K562 (cell line): ENCODE measurements at regions not wholly inside any gene's neighbourhood (a gene's known extent, or its start where the extent isn't known, plus 50 kb on each side); places are given as distances from the start of the nearest gene placed in this dataset.

Experiments used
- ATAC-seq: fragments of 200-7000 bp; cut with Tn5 transposase; 3 replicates; pipeline ENCODE4 v1.9.1; 2020; ENCODE audit warnings: moderate library complexity
- BruUV-seq: library from RNA; stranded (reverse); fragments of 400-500 nt; replicated peaks from 2 replicates; lab custom pipeline; 2021; lab: Mats Ljungman, UMichigan
- CTCF ChIA-PET: fragments of 300-600 bp; formaldehyde crosslinking; extraction: SDS; loops from one replicate; lab custom pipeline; 2021; ENCODE audit warnings: low intra/inter-chr PET ratio; lab: Yijun Ruan, JAX
- POLR2A ChIA-PET: fragments of 300-600, 350-650 bp; sonication (Branson Sonifier 250); formaldehyde crosslinking; extraction: SDS; loops from one replicate; lab custom pipeline; 2021; ENCODE audit warnings: antibody characterized with exemption, inconsistent platforms; lab: Yijun Ruan, JAX
- DNase-seq, 4 experiments: peaks; one replicate each; pipeline versions ENCODE4 v3.0.0 to v3.0.0-alpha.2; 2011 to 2018; ENCODE audit warnings: low spot score in 3 of 4, mixed read lengths in 3 of 4; ENCODE audit errors: extremely low read depth in 1 of 4
- FAIRE-seq: peaks from 2 replicates; lab custom pipeline; 2011; peaks lifted over from hg19 to GRCh38; lab: Jason Lieb, UNC
- H2AFZ ChIP-seq: 2 replicates; pipeline ENCODE4 v1.6.0; 2011; ENCODE audit warnings: low read depth, low read length, control low read depth, inconsistent platforms
- H3K27ac ChIP-seq: fragments of 200-600 bp; 3 replicates; pipeline ENCODE4 v1.8.0; 2011; ENCODE audit warnings: low read depth, mild to moderate bottlenecking, control low read depth, inconsistent platforms, low read length, moderate library complexity, mixed read lengths; ENCODE audit errors: extremely low read depth
- H3K27me3 ChIP-seq, 2 experiments: fragments of 300-600 bp in 1 of 2; 2 replicates in 1 of 2; 3 replicates in 1 of 2; pipeline versions ENCODE4 v1.6.0 to v1.8.0; 2011; ENCODE audit warnings: inconsistent platforms in 2 of 2, low read length in 2 of 2, mild to moderate bottlenecking in 1 of 2, mixed read lengths in 1 of 2, moderate library complexity in 1 of 2; ENCODE audit not compliant: control insufficient read depth in 2 of 2, insufficient read depth in 2 of 2
- H3K36me3 ChIP-seq: fragments of 300-600 bp; 3 replicates; pipeline ENCODE4 v1.8.0; 2011; ENCODE audit warnings: mild to moderate bottlenecking, low read length, inconsistent platforms; ENCODE audit not compliant: control insufficient read depth, insufficient read depth
- H3K4me1 ChIP-seq, 2 experiments: fragments of 200-600 bp in 1 of 2; replicated peaks in 1 of 2; 2 replicates in 1 of 2; 3 replicates in 1 of 2; pipeline versions ENCODE4 v1.5.1 to v1.8.0; 2011; ENCODE audit warnings: inconsistent platforms in 2 of 2, low read length in 2 of 2, mild to moderate bottlenecking in 1 of 2, mixed read lengths in 1 of 2, moderate library complexity in 1 of 2; ENCODE audit not compliant: control insufficient read depth in 2 of 2, insufficient read depth in 2 of 2
- H3K4me2 ChIP-seq: 2 replicates; pipeline ENCODE4 v1.6.1; 2011; ENCODE audit warnings: low read length, control low read depth, inconsistent platforms, mixed read lengths; ENCODE audit not compliant: insufficient read depth
- H3K4me3 ChIP-seq: fragments of 200-600 bp; sonication (generic), shearing (Covaris generic); 2 replicates; pipeline ENCODE4 v1.5.1; 2016; ENCODE audit warnings: control low read depth, inconsistent platforms
- H3K79me2 ChIP-seq: fragments of 200-600 bp; 3 replicates; pipeline ENCODE4 v1.8.0; 2011; ENCODE audit warnings: low read length, inconsistent platforms; ENCODE audit not compliant: control insufficient read depth, insufficient read depth
- H3K9ac ChIP-seq, 2 experiments: 2 replicates each; pipeline versions ENCODE4 v1.6.0 to v1.6.1; 2011; ENCODE audit warnings: low read depth in 2 of 2, low read length in 2 of 2, control low read depth in 1 of 2, inconsistent platforms in 1 of 2, mild to moderate bottlenecking in 1 of 2, mixed read lengths in 1 of 2; ENCODE audit not compliant: insufficient read depth in 1 of 2
- H3K9me1 ChIP-seq: one replicate; pipeline ENCODE4 v1.6.0; 2011; ENCODE audit warnings: inconsistent platforms, mild to moderate bottlenecking, low read length, moderate library complexity; ENCODE audit not compliant: control insufficient read depth, insufficient read depth
- H3K9me3 ChIP-seq: replicated peaks from 2 replicates; pipeline ENCODE4 v1.5.1; 2011; ENCODE audit warnings: low read depth, low read length, inconsistent platforms; ENCODE audit not compliant: control insufficient read depth, insufficient read depth
- H4K20me1 ChIP-seq: replicated peaks from 2 replicates; pipeline ENCODE4 v1.6.1; 2011; ENCODE audit warnings: low read length, inconsistent platforms, mixed read lengths; ENCODE audit not compliant: control insufficient read depth, insufficient read depth
- KLF6 ChIP-seq: fragments of 250-450 bp; sonication (Bioruptor Pico); IDR thresholded peaks from 2 replicates; pipeline ENCODE4 v1.4.0; 2020; ENCODE audit warnings: mild to moderate bottlenecking, moderate library complexity, borderline replicate concordance
- RFX7 ChIP-seq: fragments of 250-450 bp; sonication (Bioruptor Pico); IDR thresholded peaks from 2 replicates; pipeline ENCODE4 v1.5.1; 2021; ENCODE audit warnings: mild to moderate bottlenecking
- ZBTB5 ChIP-seq: fragments of 450-650 bp; IDR thresholded peaks from 2 replicates; pipeline ENCODE4 v1.6.1; 2017; ENCODE audit warnings: antibody characterized with exemption
- ZNF444 ChIP-seq: fragments of 250-450 bp; sonication (Bioruptor Pico); IDR thresholded peaks from 2 replicates; pipeline ENCODE4 v1.4.0; 2020; ENCODE audit warnings: mild to moderate bottlenecking, moderate library complexity
- ZNF655 ChIP-seq: fragments of 250-450 bp; sonication (Bioruptor Pico); IDR thresholded peaks from 2 replicates; pipeline ENCODE4 v1.5.0; 2021
- WGBS: fragments of 100-300 bp; shearing (Covaris generic); methylation state at CpG from one replicate; pipeline ENCODE4 v1.1.6; 2016; ENCODE audit warnings: low coverage, mixed read lengths; ENCODE audit not compliant: insufficient coverage; ENCODE audit errors: missing lambda C conversion rate; 5-methylcytosine and 5-hydroxymethylcytosine counted together
- in situ Hi-C: fragments of 300-500 bp; cut with MboI; formaldehyde crosslinking; loops from 4 replicates; pipeline ENCODE4 v1.15.0; 2018; ENCODE audit warnings: inconsistent platforms, mixed read lengths
- intact Hi-C: fragments of 100-400 bp; cut with micrococcal nuclease; formaldehyde crosslinking; loops from 2 replicates; pipeline ENCODE4 v1.14.2; 2022

GRCh38 chr5:176743136-176743861, 67.1 kb upstream of the UNC5A start (continued):
- TF ChIP-seq ZBTB5 (no peak), ZNF444 (CRISPR knock-in tag) (no peak), RFX7 (CRISPR knock-in tag) (no peak), ZNF655 (CRISPR knock-in tag) (no peak)

- H4K20me1 ChIP-seq = peaks cover 17% of the 10 kb centered on the region; the same call in 1 of the 2 replicates
- no peak for TF ChIP-seq KLF6 (CRISPR knock-in tag)
- TF ChIP-seq, all 486 proteins: peak for 0
- ChIA-PET CTCF (interaction anchor here (0.9 to 1.4 kb wide), 3 partner anchors 83 to 171 kb away, joined by 3 to 5 read pairs (median 3); no protein-coding TSS in a partner anchor), POLR2A (interaction anchor here (0.6 kb wide), 1 partner anchor 36 kb away, joined by 3 read pairs; no protein-coding TSS in a partner anchor)
- no peak overlapping the region for H3K27ac ChIP-seq
- no peak overlapping the region for H3K4me2 ChIP-seq
- H3K36me3 ChIP-seq = no peaks in the 10 kb centered on the region
- BruUV-seq = no TSS peak
- ATAC-seq = no peak
- H3K27me3 ChIP-seq = peaks cover 69 to 90% of the 10 kb centered on the region in 2 experiments
- H2AFZ ChIP-seq = no peak overlapping the region
- no peak overlapping the region for H3K9ac ChIP-seq
- H3K9me1 ChIP-seq = no peaks in the 10 kb centered on the region
- DNase-seq = no peak
- in situ Hi-C loops (loop anchor here (10.0 kb wide), 1 partner anchor 939 kb away; no protein-coding TSS in a partner anchor), intact Hi-C loops (loop anchor here (2.0 kb wide), 1 partner anchor 43 kb away; no protein-coding TSS in a partner anchor)
- peaks cover 0 to 18% of the 10 kb centered on the region in 2 experiments; a peak in 2 of 5 replicates for H3K4me1 ChIP-seq
- no peaks in the 10 kb centered on the region for H3K79me2 ChIP-seq
- no peak overlapping the region for H3K4me3 ChIP-seq
- no peak for FAIRE-seq
- H3K9me3 ChIP-seq = no peaks in the 10 kb centered on the region
- 5% methylated on average over 25 of the region's 25 CpGs for WGBS
These were observed 66.3 kb upstream of the UNC5A start for GRCh38 chr5:176743868-176744583.
